ENCODE measurements at regions not wholly inside any gene's neighbourhood (a gene's known extent, or its start where the extent isn't known, plus 50 kb on each side); places are given as distances from the start of the nearest gene placed in this dataset.

GRCh38 chr3:157763644-157764043 is 260.4 kb upstream of the VEPH1 start:
- TF ChIP-seq CTCF (conservative IDR thresholded peaks at IDR 0.05 in 1 of 2, IDR thresholded peaks at IDR 0.05 in 1 of 2; ENCODE audit: low read depth in 1 of 2, low read length in 2 of 2) (no peak), EZH2 (IDR thresholded peaks at IDR 0.05; ENCODE audit: low read length, missing control alignments) (no peak)
